GM12873 (cell line): ENCODE measurements at regions not wholly inside any gene's neighbourhood (a gene's known extent, or its start where the extent isn't known, plus 50 kb on each side); places are given as distances from the start of the nearest gene placed in this dataset.

Experiments used
- CTCF ChIP-seq: IDR thresholded peaks from 2 replicates; pipeline ENCODE4 v1.5.1; 2012; ENCODE audit warnings: low read depth, mild to moderate bottlenecking, moderate library complexity, low read length, control low read depth; ENCODE audit not compliant: insufficient read depth; ENCODE audit errors: missing control alignments

DNA sequence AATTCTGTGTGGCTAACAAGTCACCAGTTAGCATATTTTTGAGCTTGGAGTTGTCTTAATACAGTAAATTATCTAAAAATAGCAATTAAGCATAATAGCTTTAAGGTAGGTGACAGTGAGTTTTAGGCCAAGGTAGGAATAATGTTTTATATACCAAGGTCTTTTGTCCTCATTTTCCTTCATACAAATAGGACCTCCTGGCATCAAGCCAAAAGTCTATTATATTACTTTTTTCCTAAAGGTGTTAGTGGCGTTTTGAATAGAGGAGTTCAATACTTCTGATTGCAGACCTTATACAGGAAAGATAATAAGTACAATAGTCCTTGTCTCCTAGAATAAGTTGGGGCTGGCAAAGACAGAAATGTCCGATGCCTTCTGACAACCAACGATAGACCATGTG, 2277.7 kb downstream of the TP53TG3F start:
- TF ChIP-seq CTCF = no peak

- no peak for TF ChIP-seq CTCF
Observed at GRCh38 chr16:35741546-35741945, 2282.1 kb downstream of the TP53TG3F start.

- TF ChIP-seq CTCF = no peak
Observed at GRCh38 chr16:35743101-35743692, 2283.8 kb downstream of the TP53TG3F start.

DNA sequence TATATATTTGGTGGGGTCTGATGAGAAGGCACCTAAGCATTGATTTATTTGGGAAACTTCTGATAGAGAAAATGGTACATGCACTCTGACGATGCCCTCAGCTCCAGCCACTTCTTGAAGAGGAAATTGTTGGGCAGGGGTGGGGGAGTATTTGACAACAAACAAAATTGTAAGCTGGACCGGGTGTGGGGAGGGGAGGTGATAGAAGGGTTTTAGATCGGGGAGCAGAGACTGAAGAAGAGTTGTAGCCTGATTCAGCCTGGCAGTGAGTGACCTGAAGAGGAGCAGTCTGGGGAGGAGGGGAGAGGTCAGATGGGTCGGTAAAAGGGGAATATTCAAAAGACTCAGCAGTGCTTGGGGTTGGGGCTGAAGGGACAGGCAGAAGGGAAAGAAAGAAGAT, 2284.7 kb downstream of the TP53TG3F start:
- TF ChIP-seq CTCF = no peak

GRCh38 chr16:35744726-35745125, 2285.3 kb downstream of the TP53TG3F start:
- TF ChIP-seq CTCF = no peak

DNA sequence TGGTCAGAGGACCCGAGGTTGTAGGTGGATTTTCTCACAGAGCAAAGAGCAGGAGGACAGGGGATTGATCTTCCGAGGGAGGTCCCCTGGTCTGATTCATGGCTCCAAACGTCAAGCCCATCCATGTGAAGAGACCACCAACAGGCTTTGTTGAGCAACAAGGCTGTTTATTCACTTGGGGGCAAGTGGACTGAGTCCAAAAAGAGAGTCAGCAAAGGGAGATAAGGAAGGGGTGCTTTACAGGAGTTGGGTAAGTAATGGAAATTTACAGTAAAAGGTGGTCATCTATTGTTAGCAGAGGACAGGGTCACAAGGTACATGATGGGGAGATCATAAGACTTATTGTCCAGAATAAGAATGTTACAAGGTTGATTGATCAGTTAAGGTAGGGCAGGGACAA, 2285.8 kb downstream of the TP53TG3F start:
- no peak for TF ChIP-seq CTCF

DNA sequence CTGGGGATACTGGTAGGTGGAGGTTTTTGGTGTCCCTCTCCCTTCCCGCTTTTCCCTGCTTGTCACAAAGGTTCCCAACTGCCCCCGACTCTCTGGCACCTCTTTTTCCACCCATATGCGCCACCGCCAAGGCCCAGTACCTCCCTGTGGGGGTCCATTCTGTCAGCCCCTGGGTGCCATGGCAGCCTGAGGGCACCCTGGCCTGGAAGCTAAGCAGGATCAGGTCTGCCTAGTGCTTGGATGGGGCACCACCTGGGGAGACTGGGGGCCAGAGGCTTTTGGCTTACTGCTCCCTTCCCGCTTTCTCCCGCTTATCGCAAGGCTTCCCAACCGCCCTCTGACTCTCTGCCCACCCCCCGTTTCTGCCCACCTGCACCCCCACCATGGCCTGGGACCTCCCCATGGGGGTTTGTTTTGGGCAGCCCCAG, 2286.4 kb downstream of the TP53TG3F start:
- no peak for TF ChIP-seq CTCF
